ENCODE measurements at regions not wholly inside any gene's neighbourhood (a gene's known extent, or its start where the extent isn't known, plus 50 kb on each side); places are given as distances from the start of the nearest gene placed in this dataset.
A peak's percentile ranks its signal among the peaks of the same experiment; 100 is the strongest.

- ATAC-seq (replicated peaks in 6 of 8), result peak in 6 of 8 experiments; percentile 36 to 100 (median 98)
- in situ Hi-C loops (cut with MboI; ENCODE audit: low pct_unique_long_range_greater_than_20kb in 2 of 9, low sequenced_read_pairs in 9 of 9, unreplicated experiment in 9 of 9), result loop anchor here in 2 of 9 experiments (25.0 kb wide), 2 partner anchors 211 to 414 kb away; no protein-coding TSS in a partner anchor
Measured at GRCh38 chr11:23123753-23124152, 263.5 kb upstream of the CCDC179 start.

DNA sequence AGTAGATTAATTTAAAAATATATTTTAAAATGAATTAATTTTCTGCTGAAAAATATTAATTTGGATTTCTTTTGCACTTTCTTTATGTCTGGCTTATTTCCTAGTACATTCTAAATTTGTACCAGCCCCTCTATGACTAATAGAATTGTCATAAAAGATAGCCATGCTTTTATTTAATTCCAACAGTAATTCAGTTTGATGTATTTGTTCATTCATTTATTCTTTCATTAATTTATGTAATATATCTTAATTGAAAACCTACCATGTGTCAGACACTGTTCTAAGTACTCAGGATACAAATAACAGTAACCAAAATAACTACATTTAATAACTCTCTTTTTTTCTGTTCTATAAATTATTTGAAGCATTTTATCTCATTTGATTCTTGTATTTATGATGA lies 264.0 kb upstream of the CCDC179 start:
- H3K27ac ChIP-seq, result no peak overlapping the region
- peaks cover 5% of the 10 kb centered on the region in 2 donors for H3K4me1 ChIP-seq (replicated peaks in 1 of 2)
- in situ Hi-C loops (cut with MboI; ENCODE audit: low pct_unique_long_range_greater_than_20kb in 2 of 9, low sequenced_read_pairs in 9 of 9, unreplicated experiment in 9 of 9), result loop anchor here in 2 of 9 experiments (25.0 kb wide), 2 partner anchors 212 to 413 kb away; no protein-coding TSS in a partner anchor
- no peak for ATAC-seq (replicated peaks in 6 of 8)
- no peak overlapping the region for H3K4me3 ChIP-seq

More at GRCh38 chr11:23123753-23124152, 263.5 kb upstream of the CCDC179 start:
- peak overlapping the region; percentile 9 to 22 for H3K27ac ChIP-seq
- H3K4me1 ChIP-seq (replicated peaks in 1 of 2), result peaks cover 5% of the 10 kb centered on the region in 2 donors
- WGBS, 10 experiments, result 25 to 100% (median 49%) methylated on average over 1 to 3 of the region's 3 CpGs; no CpG with 5 or more reads in 2 of the 10 experiments
- no peak overlapping the region for H3K4me3 ChIP-seq

GRCh38 chr11:23124996-23125395 lies 264.7 kb upstream of the CCDC179 start:
- no peak overlapping the region for H3K27ac ChIP-seq
- WGBS, 10 experiments, result 50 to 100% (median 100%) methylated on average over 1 of the region's 1 CpG; no CpG with 5 or more reads in 2 of the 10 experiments
- in situ Hi-C loops (cut with MboI; ENCODE audit: low pct_unique_long_range_greater_than_20kb in 2 of 9, low sequenced_read_pairs in 9 of 9, unreplicated experiment in 9 of 9), result loop anchor here in 3 of 9 experiments (25.0 kb wide), 3 partner anchors 112 to 412 kb away; no protein-coding TSS in a partner anchor
- peaks cover 5% of the 10 kb centered on the region in 2 donors for H3K4me1 ChIP-seq (replicated peaks in 1 of 2)
- no peak for ATAC-seq (replicated peaks in 6 of 8)
- H3K4me3 ChIP-seq, result no peak overlapping the region

- Histone ChIP-seq H3K27ac (no peak overlapping the region), H3K4me3 (no peak overlapping the region), H3K4me1 (replicated peaks in 1 of 2) (peaks cover 5% of the 10 kb centered on the region in 2 donors)
- WGBS, 10 experiments, result 19 to 100% (median 83%) methylated on average over 1 to 2 of the region's 2 CpGs; no CpG with 5 or more reads in 1 of the 10 experiments
- in situ Hi-C loops (cut with MboI; ENCODE audit: low pct_unique_long_range_greater_than_20kb in 2 of 9, low sequenced_read_pairs in 9 of 9, unreplicated experiment in 9 of 9), result loop anchor here in 1 of 9 experiments (25.0 kb wide), 1 partner anchor 110 kb away; no protein-coding TSS in a partner anchor
- no peak for ATAC-seq (replicated peaks in 6 of 8)
Measured at GRCh38 chr11:23127706-23128105, 267.4 kb upstream of the CCDC179 start.

DNA sequence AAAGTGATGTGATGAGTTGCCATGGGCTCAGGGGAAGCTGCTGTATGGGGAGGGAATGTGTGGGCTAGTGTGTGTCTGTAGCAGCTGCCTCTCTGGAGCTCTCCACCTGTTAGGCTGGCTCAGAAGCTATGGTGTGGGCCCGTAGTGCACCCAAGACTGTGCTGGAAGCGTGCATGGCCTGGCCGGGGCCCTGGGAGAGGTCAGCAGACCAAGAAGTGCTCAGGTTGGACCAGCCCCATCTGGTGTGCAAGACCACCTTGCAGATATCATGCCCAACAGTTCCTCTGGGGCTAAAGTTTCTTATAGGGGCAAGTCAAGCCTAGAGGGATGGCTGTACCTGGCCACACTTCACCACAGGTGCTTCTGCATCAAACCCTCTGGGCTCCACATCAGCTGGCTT lies 274.4 kb upstream of the CCDC179 start:
- WGBS, 10 experiments, result 40 to 82% (median 60%) methylated on average over 1 to 2 of the region's 3 CpGs; no CpG with 5 or more reads in 7 of the 10 experiments
- in situ Hi-C loops (cut with MboI; ENCODE audit: low pct_unique_long_range_greater_than_20kb in 2 of 9, low sequenced_read_pairs in 9 of 9, unreplicated experiment in 9 of 9), result loop anchor here in 1 of 9 experiments (25.0 kb wide), 1 partner anchor 103 kb away; no protein-coding TSS in a partner anchor
- Histone ChIP-seq H3K4me1 (replicated peaks in 1 of 2) (no peaks in the 10 kb centered on the region), H3K4me3 (no peak overlapping the region), H3K27ac (no peak overlapping the region)
- no peak for ATAC-seq (replicated peaks in 6 of 8)

DNA sequence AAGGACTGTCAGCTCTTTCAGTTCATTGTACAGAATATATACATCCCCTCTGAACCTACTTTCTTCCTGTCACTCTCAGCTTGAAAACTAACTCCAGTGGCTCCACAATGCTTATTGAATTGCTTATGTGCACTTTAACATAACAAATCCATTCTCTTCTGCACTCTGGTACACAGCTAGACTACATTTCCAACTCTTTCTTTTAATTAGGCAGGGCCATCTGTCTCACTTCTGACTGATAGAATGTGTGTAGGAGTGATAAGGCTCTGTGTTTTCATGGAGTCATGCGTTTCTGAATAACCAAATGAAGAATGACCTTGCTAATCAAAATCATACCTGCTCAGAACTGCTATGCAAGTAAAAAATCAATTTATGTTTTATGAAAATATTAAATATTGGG lies 278.5 kb upstream of the CCDC179 start:
- Histone ChIP-seq H3K4me3 (no peak overlapping the region), H3K27ac (no peak overlapping the region), H3K4me1 (replicated peaks in 1 of 2) (no peaks in the 10 kb centered on the region)
- in situ Hi-C loops (cut with MboI; ENCODE audit: low pct_unique_long_range_greater_than_20kb in 2 of 9, low sequenced_read_pairs in 9 of 9, unreplicated experiment in 9 of 9), result loop anchor here in 1 of 9 experiments (25.0 kb wide), 1 partner anchor 99 kb away; no protein-coding TSS in a partner anchor
- 0 to 67% (median 17%) methylated on average over 1 of the region's 1 CpG; no CpG with 5 or more reads in 3 of the 10 experiments for WGBS, 10 experiments
- ATAC-seq (replicated peaks in 6 of 8), result peak in 5 of 8 experiments; percentile 19 to 81 (median 74)

DNA sequence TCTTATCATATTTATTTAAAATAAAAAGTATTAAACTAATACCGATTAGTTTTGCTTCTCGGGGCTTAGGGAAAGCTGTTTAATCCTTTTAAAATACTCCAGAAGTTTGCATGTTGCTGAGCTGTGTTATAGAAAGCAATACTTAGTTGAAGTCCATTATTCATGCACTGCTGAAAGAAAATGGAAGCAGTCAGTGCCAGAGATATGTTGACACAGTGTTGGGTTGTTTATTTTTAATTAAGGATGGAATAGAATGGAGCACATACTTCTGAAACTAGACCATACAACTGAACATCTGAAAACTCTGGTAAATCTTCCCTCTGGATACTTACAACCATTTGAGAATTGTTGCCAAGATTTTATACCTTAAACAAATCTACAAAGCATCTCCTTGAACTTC lies 282.7 kb upstream of the CCDC179 start:
- in situ Hi-C loops (cut with MboI; ENCODE audit: low pct_unique_long_range_greater_than_20kb in 2 of 9, low sequenced_read_pairs in 9 of 9, unreplicated experiment in 9 of 9), result loop anchor here in 1 of 9 experiments (25.0 kb wide), 1 partner anchor 94 kb away; no protein-coding TSS in a partner anchor
- Histone ChIP-seq H3K4me1 (replicated peaks in 1 of 2) (peaks cover 0 to 8% of the 10 kb centered on the region in 2 donors), H3K27ac (no peak overlapping the region), H3K4me3 (no peak overlapping the region)
- ATAC-seq (replicated peaks in 6 of 8), result peak in 2 of 8 experiments; percentile 73 to 77
- 0 to 100% (median 89%) methylated on average over 1 to 2 of the region's 2 CpGs for WGBS, 10 experiments

GRCh38 chr11:23151819-23152218 lies 291.5 kb upstream of the CCDC179 start:
- in situ Hi-C loops (cut with MboI; ENCODE audit: low pct_unique_long_range_greater_than_20kb in 2 of 9, low sequenced_read_pairs in 9 of 9, unreplicated experiment in 9 of 9), result no loop called here
- ATAC-seq (replicated peaks in 6 of 8), result no peak
- 44 to 86% (median 62%) methylated on average over 1 to 2 of the region's 2 CpGs; no CpG with 5 or more reads in 4 of the 10 experiments for WGBS, 10 experiments
- H3K4me3 ChIP-seq, result no peak overlapping the region
- H3K27ac ChIP-seq, result no peak overlapping the region
- H3K4me1 ChIP-seq (replicated peaks in 1 of 2), result no peaks in the 10 kb centered on the region

- ATAC-seq (replicated peaks in 6 of 8), result no peak
- Histone ChIP-seq H3K4me1 (replicated peaks in 1 of 2) (no peaks in the 10 kb centered on the region), H3K27ac (no peak overlapping the region), H3K4me3 (no peak overlapping the region)
- in situ Hi-C loops (cut with MboI; ENCODE audit: low pct_unique_long_range_greater_than_20kb in 2 of 9, low sequenced_read_pairs in 9 of 9, unreplicated experiment in 9 of 9), result no loop called here
- WGBS, 10 experiments, result 36 to 100% (median 100%) methylated on average over 1 of the region's 1 CpG; no CpG with 5 or more reads in 2 of the 10 experiments
Measured at GRCh38 chr11:23155503-23155902, 295.2 kb upstream of the CCDC179 start.

- in situ Hi-C loops (cut with MboI; ENCODE audit: low pct_unique_long_range_greater_than_20kb in 2 of 9, low sequenced_read_pairs in 9 of 9, unreplicated experiment in 9 of 9), result no loop called here
- ATAC-seq (replicated peaks in 6 of 8), result no peak
- Histone ChIP-seq H3K4me1 (replicated peaks in 1 of 2) (no peaks in the 10 kb centered on the region), H3K4me3 (no peak overlapping the region), H3K27ac (no peak overlapping the region)
- WGBS, 10 experiments, result 9 to 100% (median 83%) methylated on average over 1 of the region's 1 CpG; no CpG with 5 or more reads in 1 of the 10 experiments
Measured at GRCh38 chr11:23164022-23164421, 303.7 kb upstream of the CCDC179 start.

GRCh38 chr11:23166376-23166775 lies 306.1 kb upstream of the CCDC179 start:
- ATAC-seq (replicated peaks in 6 of 8), result no peak
- no peak overlapping the region for H3K27ac ChIP-seq
- H3K4me1 ChIP-seq (replicated peaks in 1 of 2), result peaks cover 0 to 6% of the 10 kb centered on the region in 2 donors
- in situ Hi-C loops (cut with MboI; ENCODE audit: low pct_unique_long_range_greater_than_20kb in 2 of 9, low sequenced_read_pairs in 9 of 9, unreplicated experiment in 9 of 9), result no loop called here
- WGBS, 10 experiments, result 86 to 100% (median 100%) methylated on average over 1 of the region's 1 CpG; no CpG with 5 or more reads in 2 of the 10 experiments
- no peak overlapping the region for H3K4me3 ChIP-seq

DNA sequence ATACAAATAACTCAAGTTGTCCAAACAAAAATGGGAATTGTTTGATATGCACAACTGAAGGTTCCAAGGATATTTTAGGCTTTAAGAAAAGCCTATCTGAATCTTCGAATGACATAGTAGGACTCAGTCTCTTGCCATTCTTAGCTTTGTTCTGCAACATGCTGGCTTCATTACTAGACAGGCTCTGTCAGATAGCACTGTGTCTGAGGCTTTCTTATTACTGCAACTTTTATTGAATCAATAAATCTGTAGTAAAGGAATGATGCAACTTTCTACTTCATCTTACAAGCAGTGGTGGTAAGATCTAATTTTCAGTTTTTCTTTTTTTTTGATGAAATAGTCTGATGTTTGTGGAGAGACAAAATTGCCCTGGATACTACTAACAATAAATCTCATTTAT lies 319.3 kb upstream of the CCDC179 start:
- ATAC-seq (replicated peaks in 6 of 8), result peak in 5 of 8 experiments; percentile 56 to 94 (median 80)
- 0 to 100% (median 45%) methylated on average over 1 of the region's 1 CpG; no CpG with 5 or more reads in 2 of the 10 experiments for WGBS, 10 experiments
- peaks cover 0 to 11% of the 10 kb centered on the region in 2 donors for H3K4me1 ChIP-seq (replicated peaks in 1 of 2)
- no peak overlapping the region for H3K27ac ChIP-seq
- H3K4me3 ChIP-seq, result no peak overlapping the region
- in situ Hi-C loops (cut with MboI; ENCODE audit: low pct_unique_long_range_greater_than_20kb in 2 of 9, low sequenced_read_pairs in 9 of 9, unreplicated experiment in 9 of 9), result no loop called here

DNA sequence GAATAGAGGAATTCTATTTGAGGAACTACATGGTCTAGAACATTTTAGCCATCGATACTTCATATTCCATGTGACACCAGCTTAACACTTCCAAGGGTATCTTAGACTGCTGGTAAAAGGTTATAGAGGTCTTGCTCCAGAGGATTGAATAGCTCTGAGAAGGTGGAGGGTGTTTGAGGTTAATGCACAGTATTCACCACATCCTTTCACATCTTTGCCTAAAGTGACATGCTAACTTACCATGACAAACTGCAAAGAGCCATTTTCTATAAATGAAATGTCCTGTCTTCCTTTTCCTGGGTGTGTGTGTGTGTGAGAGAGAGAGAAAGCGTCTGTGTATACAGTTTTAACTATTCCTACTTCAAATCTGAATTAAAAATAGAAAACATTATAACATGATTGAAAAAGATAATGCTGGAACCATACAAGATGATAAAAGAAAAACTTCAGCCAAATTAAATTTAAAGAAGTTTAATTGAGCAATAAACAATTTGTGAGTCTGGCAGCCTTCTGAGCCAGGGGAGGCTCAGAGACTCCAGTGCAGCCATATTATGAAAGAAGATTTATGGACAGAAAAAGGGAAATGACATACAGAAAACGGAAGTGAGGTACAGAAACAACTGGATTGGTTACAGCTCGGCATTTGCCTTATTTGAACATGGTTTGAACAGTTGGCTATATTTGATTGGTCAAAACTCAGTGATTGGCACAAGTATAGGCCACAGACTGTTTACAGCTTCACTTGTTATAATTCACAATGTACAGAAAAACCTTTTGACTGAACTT lies 320.9 kb upstream of the CCDC179 start:
- in situ Hi-C loops (cut with MboI; ENCODE audit: low pct_unique_long_range_greater_than_20kb in 2 of 9, low sequenced_read_pairs in 9 of 9, unreplicated experiment in 9 of 9), result no loop called here
- Histone ChIP-seq H3K4me1 (replicated peaks in 1 of 2) (peaks cover 0 to 11% of the 10 kb centered on the region in 2 donors), H3K4me3 (no peak overlapping the region), H3K27ac (no peak overlapping the region)
- 29 to 86% (median 70%) methylated on average over 1 to 4 of the region's 4 CpGs for WGBS, 10 experiments
- ATAC-seq (replicated peaks in 6 of 8), result peak in 1 of 8 experiments; percentile 36

Measured in motor neuron (in vitro differentiated cells).